H1 (cell line): ENCODE measurements at regions not wholly inside any gene's neighbourhood (a gene's known extent, or its start where the extent isn't known, plus 50 kb on each side); places are given as distances from the start of the nearest gene placed in this dataset.

Experiments used
- BRCA1 ChIP-seq: IDR thresholded peaks from 2 replicates; pipeline ENCODE4 v1.6.1; 2012; ENCODE audit warnings: low read depth, low read length, improper control_type of control experiment
- CEBPB ChIP-seq: IDR thresholded peaks from 2 replicates; pipeline ENCODE4 v1.6.1; 2012; ENCODE audit warnings: low read depth, low read length
- CHD1 ChIP-seq: IDR thresholded peaks from 2 replicates; pipeline ENCODE4 v1.6.1; 2012; ENCODE audit warnings: low read depth, low read length, improper control_type of control experiment
- CTCF ChIP-seq, 3 experiments: IDR thresholded peaks; 1 replicate in 2 of 3; 2 replicates in 1 of 3; pipeline versions ENCODE4 v1.5.1 to v1.6.1; 2011; ENCODE audit warnings: low read length in 3 of 3, mild to moderate bottlenecking in 3 of 3, inconsistent platforms in 2 of 3, low read depth in 1 of 3, moderate library complexity in 1 of 3; ENCODE audit not compliant: insufficient read depth in 1 of 3; ENCODE audit errors: control extremely low read depth in 1 of 3
- EP300 ChIP-seq, 2 experiments: IDR thresholded peaks; 1 replicate in 1 of 2; 2 replicates in 1 of 2; pipeline ENCODE4 v1.6.1; 2011 to 2012; ENCODE audit warnings: low read depth in 2 of 2, low read length in 2 of 2, mild to moderate bottlenecking in 2 of 2, borderline replicate concordance in 1 of 2, inconsistent platforms in 1 of 2, moderate library complexity in 1 of 2
- HDAC2 ChIP-seq, 2 experiments: fragments of 300-600 bp in 1 of 2; sonication (generic) in 1 of 2; IDR thresholded peaks; 2 replicates each; pipeline ENCODE4 v1.6.1; 2011 to 2012; ENCODE audit warnings: low read depth in 2 of 2, low read length in 2 of 2, mild to moderate bottlenecking in 2 of 2, moderate library complexity in 2 of 2, borderline replicate concordance in 1 of 2, inconsistent platforms in 1 of 2
- POLR2A ChIP-seq, 2 experiments: IDR thresholded peaks; 1 replicate in 1 of 2; 2 replicates in 1 of 2; pipeline ENCODE4 v1.6.1; 2011; ENCODE audit warnings: low read depth in 2 of 2, low read length in 2 of 2, mild to moderate bottlenecking in 2 of 2; ENCODE audit errors: control extremely low read depth in 1 of 2
- POLR2AphosphoS5 ChIP-seq: IDR thresholded peaks from 2 replicates; pipeline ENCODE4 v1.6.1; 2011; ENCODE audit warnings: low read depth, low read length
- RFX5 ChIP-seq: IDR thresholded peaks from 2 replicates; pipeline ENCODE4 v1.6.1; 2011; ENCODE audit warnings: low read depth, low read length, improper control_type of control experiment, borderline replicate concordance
- SP1 ChIP-seq: IDR thresholded peaks from 2 replicates; pipeline ENCODE4 v1.6.1; 2011; ENCODE audit warnings: low read depth, low read length
- TCF12 ChIP-seq: IDR thresholded peaks from 2 replicates; pipeline ENCODE4 v1.6.1; 2011; ENCODE audit warnings: low read depth, mild to moderate bottlenecking, low read length
- TEAD4 ChIP-seq: IDR thresholded peaks from 2 replicates; pipeline ENCODE4 v1.6.1; 2012; ENCODE audit warnings: low read depth, low read length, inconsistent platforms, mixed read lengths
- ZNF274 ChIP-seq: IDR thresholded peaks from 2 replicates; pipeline ENCODE4 v1.7.0; 2012; ENCODE audit warnings: low read length, borderline replicate concordance; ENCODE audit errors: extremely low read depth

DNA sequence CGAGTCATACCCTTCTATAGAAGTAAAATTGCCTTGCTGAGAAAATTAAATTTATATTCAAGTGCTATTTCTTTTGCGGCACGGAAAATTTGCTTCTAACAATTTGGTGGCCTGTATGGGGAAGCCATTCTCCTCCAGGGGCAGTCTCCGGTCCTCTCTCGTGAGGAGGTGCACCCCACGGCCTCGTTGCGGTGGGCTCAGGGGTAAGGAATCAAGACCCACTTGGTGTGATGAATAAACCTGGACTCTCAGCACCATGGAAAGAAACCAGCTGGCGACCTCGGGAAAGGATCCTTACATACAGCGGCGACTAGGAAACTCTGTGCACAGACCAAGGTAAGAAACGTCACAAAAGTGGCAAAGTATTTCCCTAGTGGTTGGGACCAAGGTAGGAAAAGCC lies 252.9 kb downstream of the DPY19L2 start:
- TF ChIP-seq EP300 (IDR thresholded peaks at IDR 0.05; ENCODE audit: borderline replicate concordance in 1 of 2, low read depth in 2 of 2, low read length in 2 of 2): 0 out of 3 replicates have a peak, but pooled peaks of 1 of the 2 experiments have one; percentile 19
- TF ChIP-seq CTCF (IDR thresholded peaks at IDR 0.05; ENCODE audit: control extremely low read depth in 1 of 3, insufficient read depth in 1 of 3, low read depth in 1 of 3, low read length in 3 of 3): no peak
- TF ChIP-seq HDAC2 (IDR thresholded peaks at IDR 0.05; ENCODE audit: borderline replicate concordance in 1 of 2, low read depth in 2 of 2, low read length in 2 of 2): no peak
- no peak for TF ChIP-seq POLR2A (IDR thresholded peaks at IDR 0.05; ENCODE audit: control extremely low read depth in 1 of 2, low read depth in 2 of 2, low read length in 2 of 2)
- TF ChIP-seq CEBPB: no peak
- no peak for TF ChIP-seq BRCA1
- TF ChIP-seq ZNF274: no peak
- TF ChIP-seq TEAD4: no peak
- no peak for TF ChIP-seq RFX5
- no peak for TF ChIP-seq TCF12
- no peak for TF ChIP-seq POLR2AphosphoS5
- no peak for TF ChIP-seq CHD1
- no peak for TF ChIP-seq SP1
